GM12801 (cell line): ENCODE measurements at regions not wholly inside any gene's neighbourhood (a gene's known extent, or its start where the extent isn't known, plus 50 kb on each side); places are given as distances from the start of the nearest gene placed in this dataset.

Experiments
- CTCF ChIP-seq: IDR thresholded peaks from one replicate; pipeline ENCODE4 v1.5.1; 2011; ENCODE audit warnings: control low read depth; ENCODE audit not compliant: insufficient read length; ENCODE audit errors: extremely low read depth

- no peak for TF ChIP-seq CTCF
Observed at GRCh38 chr5:101637599-101637998, 658.5 kb downstream of the SLCO4C1 start.

GRCh38 chr5:101626572-101626971 is 669.5 kb downstream of the SLCO4C1 start:
- TF ChIP-seq CTCF, result no peak

GRCh38 chr5:101611039-101611438 is 685.0 kb downstream of the SLCO4C1 start:
- no peak for TF ChIP-seq CTCF

GRCh38 chr5:101608322-101608721 is 687.8 kb downstream of the SLCO4C1 start:
- no peak for TF ChIP-seq CTCF

GRCh38 chr5:101605700-101606099 is 690.4 kb downstream of the SLCO4C1 start:
- TF ChIP-seq CTCF, result no peak

GRCh38 chr5:101600614-101601013 is 695.5 kb downstream of the SLCO4C1 start:
- no peak for TF ChIP-seq CTCF

- no peak for TF ChIP-seq CTCF
Observed at GRCh38 chr5:101590384-101590783, 687.3 kb upstream of the ST8SIA4 start.

GRCh38 chr5:101585366-101585765 is 682.3 kb upstream of the ST8SIA4 start:
- no peak for TF ChIP-seq CTCF
